Transverse colon (tissue), 4 donors: ENCODE measurements at regions not wholly inside any gene's neighbourhood (a gene's known extent, or its start where the extent isn't known, plus 50 kb on each side); places are given as distances from the start of the nearest gene placed in this dataset.

ENCODE experiments used
- POLR2A ChIP-seq: fragments of 450-650 bp; IDR thresholded peaks from one replicate; pipeline ENCODE4 v1.6.1; 2016; ENCODE audit warnings: antibody characterized with exemption, mild to moderate bottlenecking, moderate library complexity
- POLR2AphosphoS5 ChIP-seq, 3 donors: sonication (generic); formaldehyde crosslinking; IDR thresholded peaks; one replicate each; pipeline ENCODE4 v1.6.1; 2016; ENCODE audit warnings: antibody characterized with exemption in 3 of 3
- TF ChIP-seq, protein P1 (sequence below), 5 experiments: fragments of 200-600 bp in 3 of 5; fragments of 450-650 bp in 2 of 5; sonication (generic) in 3 of 5; IDR thresholded peaks; 1 replicate in 2 of 5; 2 replicates in 3 of 5; pipeline ENCODE4 v1.5.1; 2016 to 2017; ENCODE audit warnings: antibody characterized with exemption in 5 of 5, inconsistent platforms in 3 of 5, mild to moderate bottlenecking in 2 of 5, moderate library complexity in 1 of 5

GRCh38 chr22:47371263-47372090, 609.0 kb downstream of the TBC1D22A start:
- TF ChIP-seq POLR2AphosphoS5 (IDR thresholded peaks at IDR 0.05) (no peak), POLR2A (no peak)
- TF ChIP-seq, protein P1, sequence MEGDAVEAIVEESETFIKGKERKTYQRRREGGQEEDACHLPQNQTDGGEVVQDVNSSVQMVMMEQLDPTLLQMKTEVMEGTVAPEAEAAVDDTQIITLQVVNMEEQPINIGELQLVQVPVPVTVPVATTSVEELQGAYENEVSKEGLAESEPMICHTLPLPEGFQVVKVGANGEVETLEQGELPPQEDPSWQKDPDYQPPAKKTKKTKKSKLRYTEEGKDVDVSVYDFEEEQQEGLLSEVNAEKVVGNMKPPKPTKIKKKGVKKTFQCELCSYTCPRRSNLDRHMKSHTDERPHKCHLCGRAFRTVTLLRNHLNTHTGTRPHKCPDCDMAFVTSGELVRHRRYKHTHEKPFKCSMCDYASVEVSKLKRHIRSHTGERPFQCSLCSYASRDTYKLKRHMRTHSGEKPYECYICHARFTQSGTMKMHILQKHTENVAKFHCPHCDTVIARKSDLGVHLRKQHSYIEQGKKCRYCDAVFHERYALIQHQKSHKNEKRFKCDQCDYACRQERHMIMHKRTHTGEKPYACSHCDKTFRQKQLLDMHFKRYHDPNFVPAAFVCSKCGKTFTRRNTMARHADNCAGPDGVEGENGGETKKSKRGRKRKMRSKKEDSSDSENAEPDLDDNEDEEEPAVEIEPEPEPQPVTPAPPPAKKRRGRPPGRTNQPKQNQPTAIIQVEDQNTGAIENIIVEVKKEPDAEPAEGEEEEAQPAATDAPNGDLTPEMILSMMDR (IDR thresholded peaks at IDR 0.05), result no peak
